Large intestine (tissue), 3 donors: ENCODE measurements at regions not wholly inside any gene's neighbourhood (a gene's known extent, or its start where the extent isn't known, plus 50 kb on each side); places are given as distances from the start of the nearest gene placed in this dataset.

ENCODE experiments used
- DNase-seq, 2 donors: peaks; one replicate each; pipeline versions ENCODE4 v3.0.0 to v3.0.0-alpha.2; 2013
- H3K27ac ChIP-seq: one replicate; pipeline ENCODE4 v1.5.1; 2013; ENCODE audit warnings: low read length
- H3K27me3 ChIP-seq: 2 replicates; pipeline ENCODE4 v1.6.1; 2013; ENCODE audit warnings: low read length; ENCODE audit not compliant: control insufficient read depth, insufficient read depth
- H3K36me3 ChIP-seq: 2 replicates; pipeline ENCODE4 v1.6.1; 2013; ENCODE audit warnings: low read length; ENCODE audit not compliant: control insufficient read depth, insufficient read depth
- H3K4me1 ChIP-seq: one replicate; pipeline ENCODE4 v1.6.1; 2013; ENCODE audit warnings: low read length; ENCODE audit not compliant: control insufficient read depth, insufficient read depth
- H3K4me3 ChIP-seq: one replicate; pipeline ENCODE4 v1.5.1; 2013; ENCODE audit warnings: low read length
- H3K9me3 ChIP-seq: one replicate; pipeline ENCODE4 v1.6.1; 2013; ENCODE audit warnings: mild to moderate bottlenecking, low read depth, low read length, moderate library complexity; ENCODE audit not compliant: control insufficient read depth
- WGBS: methylation state at CpG from one replicate; pipeline ENCODE4 v1.1.5; 2013; ENCODE audit warnings: low lambda C conversion rate; ENCODE audit not compliant: insufficient coverage; 5-methylcytosine and 5-hydroxymethylcytosine counted together

- H3K9me3 ChIP-seq = no peaks in the 10 kb centered on the region
- H3K4me1 ChIP-seq = peaks cover 6% of the 10 kb centered on the region
- no peak overlapping the region for H3K4me3 ChIP-seq
- no peak overlapping the region for H3K27ac ChIP-seq
- DNase-seq = no peak
- H3K27me3 ChIP-seq = no peaks in the 10 kb centered on the region
- 100% methylated on average over 1 of the region's 2 CpGs for WGBS
- no peaks in the 10 kb centered on the region for H3K36me3 ChIP-seq
These were observed 671.3 kb upstream of the TBX3 start for GRCh38 chr12:115355301-115355700.

GRCh38 chr12:115354007-115354890 lies 670.3 kb upstream of the TBX3 start:
- peak overlapping the region; percentile 65 for H3K27ac ChIP-seq
- DNase-seq = peak; percentile 77 to 85
- peaks cover 6% of the 10 kb centered on the region for H3K4me1 ChIP-seq
- H3K9me3 ChIP-seq = no peaks in the 10 kb centered on the region
- peak overlapping the region; percentile 20 for H3K4me3 ChIP-seq
- WGBS = no CpG with 5 or more reads among the region's 6 CpGs
- no peaks in the 10 kb centered on the region for H3K36me3 ChIP-seq
- no peaks in the 10 kb centered on the region for H3K27me3 ChIP-seq

DNA sequence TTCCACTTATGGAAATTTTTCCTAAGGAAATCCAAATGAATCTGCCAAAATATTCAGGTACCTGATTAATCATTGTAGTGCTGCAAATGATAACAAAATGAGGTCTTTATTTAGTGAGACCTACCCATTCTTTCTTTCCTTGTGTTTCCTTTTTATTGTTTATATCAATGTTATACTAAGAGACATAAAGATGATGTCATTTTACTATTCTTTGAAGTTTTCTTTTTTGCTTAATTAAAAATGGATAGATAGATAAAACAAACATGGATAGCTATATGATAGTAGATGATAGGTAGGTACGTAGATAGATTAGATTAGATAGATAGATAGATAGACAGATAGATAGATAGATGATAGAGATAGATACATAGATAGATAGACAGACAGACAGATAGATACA lies 669.5 kb upstream of the TBX3 start:
- no peak for DNase-seq
- Histone ChIP-seq H3K36me3 (no peaks in the 10 kb centered on the region), H3K9me3 (no peaks in the 10 kb centered on the region), H3K27ac (no peak overlapping the region), H3K4me1 (peaks cover 6% of the 10 kb centered on the region), H3K27me3 (no peaks in the 10 kb centered on the region), H3K4me3 (no peak overlapping the region)
- WGBS = 89% methylated on average over 1 of the region's 1 CpG

GRCh38 chr12:115351514-115352077 lies 667.6 kb upstream of the TBX3 start:
- H3K27me3 ChIP-seq = no peaks in the 10 kb centered on the region
- no peak overlapping the region for H3K27ac ChIP-seq
- H3K9me3 ChIP-seq = no peaks in the 10 kb centered on the region
- no peak overlapping the region for H3K4me3 ChIP-seq
- WGBS = 84% methylated on average over 3 of the region's 5 CpGs
- no peaks in the 10 kb centered on the region for H3K36me3 ChIP-seq
- no peak for DNase-seq
- peaks cover 6% of the 10 kb centered on the region for H3K4me1 ChIP-seq

DNA sequence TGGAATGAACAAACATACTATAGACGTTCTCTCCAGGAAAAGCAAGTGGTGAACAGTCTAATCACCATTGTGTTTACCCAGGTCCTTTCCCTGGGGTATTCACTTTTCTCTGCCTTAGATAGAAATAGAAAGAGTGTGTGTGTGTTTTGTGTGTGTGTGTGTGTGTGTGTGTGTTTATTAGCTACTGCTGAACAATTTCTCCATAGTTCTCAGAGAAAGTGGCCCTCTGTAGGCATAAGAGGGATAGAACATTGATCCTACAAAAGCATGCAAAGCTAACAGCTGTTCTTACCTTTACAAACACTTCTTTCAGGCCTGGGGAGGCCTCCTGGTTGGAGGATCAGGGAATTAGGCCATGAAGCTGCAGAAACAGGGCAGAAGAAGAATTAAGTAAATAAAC lies 665.7 kb upstream of the TBX3 start:
- H3K36me3 ChIP-seq = no peaks in the 10 kb centered on the region
- DNase-seq = no peak
- H3K4me3 ChIP-seq = no peak overlapping the region
- H3K9me3 ChIP-seq = no peaks in the 10 kb centered on the region
- no peaks in the 10 kb centered on the region for H3K27me3 ChIP-seq
- H3K27ac ChIP-seq = no peak overlapping the region
- no CpG with 5 or more reads among the region's 1 CpG for WGBS
- H3K4me1 ChIP-seq = peaks cover 6% of the 10 kb centered on the region

DNA sequence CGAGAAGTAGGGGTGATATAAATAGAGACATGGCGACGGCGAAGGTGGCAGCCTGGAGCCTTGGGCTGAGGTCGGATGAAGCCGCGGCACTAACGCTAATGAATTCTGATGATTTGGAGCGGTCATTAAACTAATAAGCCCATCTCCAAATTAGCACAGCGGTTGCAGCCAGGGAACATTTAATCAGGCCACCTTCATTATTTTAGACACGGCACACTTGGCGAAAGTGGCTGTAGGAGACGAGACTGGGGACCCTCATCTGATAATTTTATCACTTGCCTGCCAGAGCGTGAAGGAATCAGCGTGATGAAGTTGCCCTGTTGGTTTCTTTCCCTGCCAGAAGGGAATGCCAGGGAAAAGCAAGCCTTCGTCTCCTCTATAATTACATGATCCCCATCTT lies 664.3 kb upstream of the TBX3 start:
- no peak for DNase-seq
- Histone ChIP-seq H3K27me3 (no peaks in the 10 kb centered on the region), H3K27ac (no peak overlapping the region), H3K9me3 (no peaks in the 10 kb centered on the region), H3K4me3 (no peak overlapping the region), H3K4me1 (no peaks in the 10 kb centered on the region), H3K36me3 (no peaks in the 10 kb centered on the region)
- WGBS = 100% methylated on average over 1 of the region's 16 CpGs

- Histone ChIP-seq H3K27ac (no peak overlapping the region), H3K36me3 (no peaks in the 10 kb centered on the region), H3K4me1 (no peaks in the 10 kb centered on the region), H3K27me3 (no peaks in the 10 kb centered on the region), H3K4me3 (no peak overlapping the region), H3K9me3 (no peaks in the 10 kb centered on the region)
- DNase-seq = no peak
- 100% methylated on average over 1 of the region's 5 CpGs for WGBS
These were observed 659.6 kb upstream of the TBX3 start for GRCh38 chr12:115343601-115344000.

DNA sequence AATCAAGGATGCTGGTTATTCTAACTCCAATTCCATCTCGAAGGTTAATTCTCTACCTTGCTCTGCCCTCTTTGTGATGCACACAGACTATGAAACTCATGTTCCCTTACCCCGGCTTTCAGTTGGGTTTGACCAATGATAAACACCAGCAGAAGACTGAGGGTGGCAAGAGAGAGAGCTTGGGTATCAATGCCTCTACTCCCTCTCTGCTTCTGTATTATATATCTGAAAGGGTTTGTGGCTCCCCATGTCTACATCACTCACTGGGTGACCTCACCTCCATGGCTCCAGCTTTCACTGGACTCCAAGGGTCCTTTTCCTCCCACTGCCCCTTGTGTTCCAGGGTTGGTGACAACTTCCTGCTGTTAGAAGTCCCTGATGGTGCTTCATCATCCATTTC lies 659.0 kb upstream of the TBX3 start:
- DNase-seq = no peak
- Histone ChIP-seq H3K9me3 (no peaks in the 10 kb centered on the region), H3K27me3 (no peaks in the 10 kb centered on the region), H3K36me3 (no peaks in the 10 kb centered on the region), H3K4me3 (no peak overlapping the region), H3K27ac (no peak overlapping the region), H3K4me1 (no peaks in the 10 kb centered on the region)
- no CpG with 5 or more reads among the region's 2 CpGs for WGBS

DNA sequence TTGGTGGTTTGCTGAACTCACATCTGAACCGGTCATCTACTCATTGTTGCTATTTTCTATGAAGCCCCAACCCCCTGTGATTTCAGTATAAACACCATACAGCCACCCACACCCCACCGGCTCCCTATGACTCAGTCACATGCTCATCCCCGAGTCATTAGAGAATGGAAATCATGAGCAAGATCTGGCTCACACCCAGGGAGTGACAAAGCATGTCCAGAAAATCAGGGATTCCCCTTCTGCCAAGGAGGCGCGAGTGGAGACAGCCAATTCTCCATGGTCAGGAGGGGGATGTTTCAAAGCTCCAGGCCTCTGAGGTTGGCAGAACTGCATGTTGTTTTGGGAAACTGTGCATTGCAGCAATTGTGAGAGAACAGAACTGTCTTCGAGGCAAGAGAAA lies 657.5 kb upstream of the TBX3 start:
- no peaks in the 10 kb centered on the region for H3K27me3 ChIP-seq
- WGBS = no CpG with 5 or more reads among the region's 6 CpGs
- DNase-seq = peak; percentile 47 to 59
- no peaks in the 10 kb centered on the region for H3K4me1 ChIP-seq
- no peak overlapping the region for H3K4me3 ChIP-seq
- no peaks in the 10 kb centered on the region for H3K9me3 ChIP-seq
- no peaks in the 10 kb centered on the region for H3K36me3 ChIP-seq
- H3K27ac ChIP-seq = no peak overlapping the region

DNA sequence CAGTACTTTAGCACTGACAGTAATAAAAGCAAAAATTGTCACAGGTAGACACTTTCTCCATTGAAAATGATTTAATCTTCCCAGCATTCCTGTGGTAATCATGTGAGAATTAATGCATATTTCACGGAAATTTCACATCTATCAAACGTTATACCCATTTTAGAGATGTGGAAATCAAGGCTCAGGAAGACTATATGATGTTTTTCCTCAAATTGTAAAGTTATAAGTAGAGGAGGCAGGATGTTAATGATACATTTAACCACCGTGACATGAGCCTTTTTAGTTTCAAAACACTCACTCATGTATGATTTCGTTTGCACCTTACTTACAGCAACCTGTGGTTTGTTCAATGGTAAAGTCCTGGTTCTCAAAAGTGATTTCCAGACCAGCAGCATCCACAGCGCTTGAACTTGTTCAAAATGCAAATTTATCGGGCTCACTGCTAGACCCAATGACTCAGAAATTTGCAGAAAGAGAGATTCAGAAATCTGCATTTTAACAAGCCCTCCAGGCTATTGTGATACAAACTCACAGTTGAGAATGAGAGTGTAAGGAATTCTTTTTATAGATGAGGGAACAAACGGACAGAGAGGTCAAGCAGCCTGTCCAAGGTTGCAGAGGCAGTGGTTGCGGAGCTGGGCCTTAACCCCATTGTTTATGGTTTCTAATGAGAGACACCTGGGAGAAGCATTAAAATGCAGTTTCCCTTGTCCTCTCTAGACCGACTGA lies 654.8 kb upstream of the TBX3 start:
- Histone ChIP-seq H3K27me3 (no peaks in the 10 kb centered on the region), H3K27ac (no peak overlapping the region), H3K4me1 (no peaks in the 10 kb centered on the region), H3K36me3 (no peaks in the 10 kb centered on the region), H3K4me3 (no peak overlapping the region), H3K9me3 (no peaks in the 10 kb centered on the region)
- no peak for DNase-seq
- 100% methylated on average over 1 of the region's 9 CpGs for WGBS
